ENCODE measurements at regions not wholly inside any gene's neighbourhood (a gene's known extent, or its start where the extent isn't known, plus 50 kb on each side); places are given as distances from the start of the nearest gene placed in this dataset.

DNA sequence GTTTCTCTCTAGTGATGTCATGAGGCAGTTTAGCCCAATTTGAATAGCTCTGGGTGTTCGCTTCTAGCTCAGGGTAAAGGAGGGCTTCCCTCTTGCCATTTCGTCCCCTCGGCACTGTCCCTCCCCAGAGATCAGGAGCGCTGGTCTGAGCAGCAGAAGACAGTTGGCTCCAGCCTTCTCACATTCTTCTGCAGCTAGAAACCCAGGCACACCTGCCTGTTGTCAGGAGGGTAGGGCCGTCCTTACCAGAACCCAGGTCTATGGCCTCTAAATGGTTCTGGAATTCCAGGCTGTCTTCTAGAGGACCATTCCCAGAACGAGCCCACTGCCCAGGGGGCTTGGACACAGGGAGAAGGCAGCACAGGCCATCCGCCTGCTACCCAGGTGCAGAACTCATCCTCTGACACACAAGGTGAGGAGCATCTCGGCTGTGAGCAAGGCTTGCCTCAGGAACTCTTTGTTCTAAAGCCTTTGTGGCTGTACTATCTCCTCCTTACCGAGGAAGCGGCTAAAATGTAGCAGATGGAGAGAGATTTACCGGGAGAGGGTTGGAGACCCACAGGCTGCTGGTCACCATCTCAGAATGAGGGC, 255.6 kb upstream of the IRX2 start:
- peaks cover 0 to 25% of the 10 kb centered on the region in 2 experiments; a peak in 2 of 4 replicates for H3K9me3 ChIP-seq (ENCODE audit: control insufficient read depth in 1 of 2, insufficient read depth in 1 of 2, low read depth in 1 of 2, low read length in 2 of 2)
- H3K36me3 ChIP-seq (ENCODE audit: control insufficient read depth in 1 of 2, insufficient read depth in 2 of 2, low read length in 2 of 2): no peaks in the 10 kb centered on the region
- no peaks in the 10 kb centered on the region for H4K20me1 ChIP-seq (ENCODE audit: insufficient read depth)
- no peak overlapping the region for H3K4me2 ChIP-seq (ENCODE audit: low read length)
- intact Hi-C loops (cut with micrococcal nuclease): no loop called here
- H3K4me1 ChIP-seq (ENCODE audit: control insufficient read depth in 1 of 2, insufficient read depth in 2 of 2, low read length in 2 of 2): no peaks in the 10 kb centered on the region
- H3K27me3 ChIP-seq (ENCODE audit: insufficient read depth, low read length): no peaks in the 10 kb centered on the region
- TF ChIP-seq POLR2AphosphoS5 (IDR thresholded peaks at IDR 0.05; ENCODE audit: low read depth, low read length) (no peak), FOSL1 (IDR thresholded peaks at IDR 0.05; ENCODE audit: low read depth) (no peak), ZFX (IDR thresholded peaks at IDR 0.05) (no peak), EZH2 (IDR thresholded peaks at IDR 0.05) (no peak), SIN3A (IDR thresholded peaks at IDR 0.05; ENCODE audit: low read depth) (no peak), CEBPB (IDR thresholded peaks at IDR 0.05; ENCODE audit: low read depth) (no peak), JUND (IDR thresholded peaks at IDR 0.05) (no peak), EZH2phosphoT487 (IDR thresholded peaks at IDR 0.05; ENCODE audit: borderline replicate concordance) (no peak), EGR1 (IDR thresholded peaks at IDR 0.05; ENCODE audit: low read depth) (no peak)
- TF ChIP-seq, protein P1, sequence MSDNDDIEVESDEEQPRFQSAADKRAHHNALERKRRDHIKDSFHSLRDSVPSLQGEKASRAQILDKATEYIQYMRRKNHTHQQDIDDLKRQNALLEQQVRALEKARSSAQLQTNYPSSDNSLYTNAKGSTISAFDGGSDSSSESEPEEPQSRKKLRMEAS (IDR thresholded peaks at IDR 0.05): no peak
- TF ChIP-seq, protein P2, sequence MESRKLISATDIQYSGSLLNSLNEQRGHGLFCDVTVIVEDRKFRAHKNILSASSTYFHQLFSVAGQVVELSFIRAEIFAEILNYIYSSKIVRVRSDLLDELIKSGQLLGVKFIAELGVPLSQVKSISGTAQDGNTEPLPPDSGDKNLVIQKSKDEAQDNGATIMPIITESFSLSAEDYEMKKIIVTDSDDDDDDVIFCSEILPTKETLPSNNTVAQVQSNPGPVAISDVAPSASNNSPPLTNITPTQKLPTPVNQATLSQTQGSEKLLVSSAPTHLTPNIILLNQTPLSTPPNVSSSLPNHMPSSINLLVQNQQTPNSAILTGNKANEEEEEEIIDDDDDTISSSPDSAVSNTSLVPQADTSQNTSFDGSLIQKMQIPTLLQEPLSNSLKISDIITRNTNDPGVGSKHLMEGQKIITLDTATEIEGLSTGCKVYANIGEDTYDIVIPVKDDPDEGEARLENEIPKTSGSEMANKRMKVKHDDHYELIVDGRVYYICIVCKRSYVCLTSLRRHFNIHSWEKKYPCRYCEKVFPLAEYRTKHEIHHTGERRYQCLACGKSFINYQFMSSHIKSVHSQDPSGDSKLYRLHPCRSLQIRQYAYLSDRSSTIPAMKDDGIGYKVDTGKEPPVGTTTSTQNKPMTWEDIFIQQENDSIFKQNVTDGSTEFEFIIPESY (IDR thresholded peaks at IDR 0.05; ENCODE audit: extremely low read depth, insufficient replicate concordance, low read length): no peak
- TF ChIP-seq, protein P3, sequence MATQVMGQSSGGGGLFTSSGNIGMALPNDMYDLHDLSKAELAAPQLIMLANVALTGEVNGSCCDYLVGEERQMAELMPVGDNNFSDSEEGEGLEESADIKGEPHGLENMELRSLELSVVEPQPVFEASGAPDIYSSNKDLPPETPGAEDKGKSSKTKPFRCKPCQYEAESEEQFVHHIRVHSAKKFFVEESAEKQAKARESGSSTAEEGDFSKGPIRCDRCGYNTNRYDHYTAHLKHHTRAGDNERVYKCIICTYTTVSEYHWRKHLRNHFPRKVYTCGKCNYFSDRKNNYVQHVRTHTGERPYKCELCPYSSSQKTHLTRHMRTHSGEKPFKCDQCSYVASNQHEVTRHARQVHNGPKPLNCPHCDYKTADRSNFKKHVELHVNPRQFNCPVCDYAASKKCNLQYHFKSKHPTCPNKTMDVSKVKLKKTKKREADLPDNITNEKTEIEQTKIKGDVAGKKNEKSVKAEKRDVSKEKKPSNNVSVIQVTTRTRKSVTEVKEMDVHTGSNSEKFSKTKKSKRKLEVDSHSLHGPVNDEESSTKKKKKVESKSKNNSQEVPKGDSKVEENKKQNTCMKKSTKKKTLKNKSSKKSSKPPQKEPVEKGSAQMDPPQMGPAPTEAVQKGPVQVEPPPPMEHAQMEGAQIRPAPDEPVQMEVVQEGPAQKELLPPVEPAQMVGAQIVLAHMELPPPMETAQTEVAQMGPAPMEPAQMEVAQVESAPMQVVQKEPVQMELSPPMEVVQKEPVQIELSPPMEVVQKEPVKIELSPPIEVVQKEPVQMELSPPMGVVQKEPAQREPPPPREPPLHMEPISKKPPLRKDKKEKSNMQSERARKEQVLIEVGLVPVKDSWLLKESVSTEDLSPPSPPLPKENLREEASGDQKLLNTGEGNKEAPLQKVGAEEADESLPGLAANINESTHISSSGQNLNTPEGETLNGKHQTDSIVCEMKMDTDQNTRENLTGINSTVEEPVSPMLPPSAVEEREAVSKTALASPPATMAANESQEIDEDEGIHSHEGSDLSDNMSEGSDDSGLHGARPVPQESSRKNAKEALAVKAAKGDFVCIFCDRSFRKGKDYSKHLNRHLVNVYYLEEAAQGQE (IDR thresholded peaks at IDR 0.05; ENCODE audit: low read depth): no peak
- no peak overlapping the region for H3K4me3 ChIP-seq (replicated peaks in 1 of 2; ENCODE audit: low read depth in 1 of 2, low read length in 2 of 2)
- ChIA-PET CTCF (no interaction called here), RAD21 (ENCODE audit: low non-redundant PET in 1 of 2, low total read pairs in 2 of 2, uncharacterized antibody in 2 of 2, unreplicated experiment in 2 of 2) (no interaction called here), POLR2A (no interaction called here)
- H3K27ac ChIP-seq (ENCODE audit: low read depth, low read length): no peak overlapping the region
- H3K9ac ChIP-seq (ENCODE audit: low read length): no peak overlapping the region
- BruUV-seq (replicated peaks): no TSS peak
- H2AFZ ChIP-seq (ENCODE audit: low read depth, low read length, poor library complexity, severe bottlenecking): no peak overlapping the region
- DNase-seq (ENCODE audit: low read depth, low spot score) (no peak), ATAC-seq (no peak)
- no peaks in the 10 kb centered on the region for H3K79me2 ChIP-seq (ENCODE audit: insufficient read depth, low read length)
- no peaks in the 10 kb centered on the region for H3K9me2 ChIP-seq (ENCODE audit: insufficient read depth)
